CD14-positive monocyte (primary cell): ENCODE measurements at regions not wholly inside any gene's neighbourhood (a gene's known extent, or its start where the extent isn't known, plus 50 kb on each side); places are given as distances from the start of the nearest gene placed in this dataset.

ENCODE experiments used
- DNase-seq, 3 donors: peaks; one replicate each; pipeline ENCODE4 v3.0.0-alpha.2; 2011 to 2022
- H2AFZ ChIP-seq: 2 replicates; pipeline ENCODE4 v1.6.0; 2012; ENCODE audit warnings: mild to moderate bottlenecking, low read depth, low read length, inconsistent platforms; ENCODE audit not compliant: insufficient read depth, poor library complexity, severe bottlenecking
- H3K27ac ChIP-seq, 2 donors: 1 replicate in 1 of 2; 2 replicates in 1 of 2; pipeline ENCODE4 v1.5.1; 2012 to 2013; ENCODE audit warnings: low read length in 2 of 2, control low read depth in 1 of 2, inconsistent platforms in 1 of 2, low read depth in 1 of 2, mild to moderate bottlenecking in 1 of 2
- H3K27me3 ChIP-seq, 2 donors: one replicate each; pipeline versions ENCODE4 v1.6.0 to v1.6.1; 2011 to 2013; ENCODE audit warnings: low read length in 2 of 2; ENCODE audit not compliant: control insufficient read depth in 2 of 2, insufficient read depth in 2 of 2
- H3K36me3 ChIP-seq, 2 donors: replicated peaks in 1 of 2; 1 replicate in 1 of 2; 2 replicates in 1 of 2; pipeline versions ENCODE4 v1.5.1 to v1.6.1; 2012 to 2013; ENCODE audit warnings: low read length in 2 of 2, control low read depth in 1 of 2, inconsistent platforms in 1 of 2, mild to moderate bottlenecking in 1 of 2; ENCODE audit not compliant: insufficient read depth in 2 of 2, control insufficient read depth in 1 of 2
- H3K4me1 ChIP-seq, 2 donors: 1 replicate in 1 of 2; 2 replicates in 1 of 2; pipeline versions ENCODE4 v1.5.1 to v1.6.1; 2012 to 2013; ENCODE audit warnings: low read length in 2 of 2, control low read depth in 1 of 2, inconsistent platforms in 1 of 2, mild to moderate bottlenecking in 1 of 2, moderate library complexity in 1 of 2; ENCODE audit not compliant: insufficient read depth in 2 of 2, control insufficient read depth in 1 of 2
- H3K4me2 ChIP-seq: replicated peaks from 2 replicates; pipeline ENCODE3; 2012; ENCODE audit warnings: low read length, moderate library complexity, mild to moderate bottlenecking; ENCODE audit not compliant: poor library complexity, severe bottlenecking; ENCODE audit errors: extremely low read depth
- H3K4me3 ChIP-seq, 3 experiments: fragments of 200-600 bp in 1 of 3; sonication (generic) in 1 of 3; replicated peaks in 1 of 3; 1 replicate in 2 of 3; 2 replicates in 1 of 3; pipeline ENCODE4 v1.5.1; 2011 to 2013; ENCODE audit warnings: low read length in 3 of 3, mild to moderate bottlenecking in 3 of 3, control low read depth in 2 of 3, low read depth in 2 of 3, inconsistent platforms in 1 of 3, moderate library complexity in 1 of 3
- H3K79me2 ChIP-seq: 2 replicates; pipeline ENCODE4 v1.6.0; 2012; ENCODE audit warnings: mild to moderate bottlenecking, control low read depth, inconsistent platforms, low read length, moderate library complexity; ENCODE audit not compliant: insufficient read depth
- H3K9ac ChIP-seq: 2 replicates; pipeline ENCODE4 v1.6.0; 2017; ENCODE audit warnings: low read length, mild to moderate bottlenecking; ENCODE audit not compliant: insufficient read depth, poor library complexity, severe bottlenecking
- H3K9me3 ChIP-seq, 2 donors: replicated peaks in 1 of 2; 1 replicate in 1 of 2; 2 replicates in 1 of 2; pipeline versions ENCODE4 v1.5.1 to v1.6.1; 2012 to 2013; ENCODE audit warnings: low read length in 2 of 2, control low read depth in 1 of 2; ENCODE audit not compliant: control insufficient read depth in 1 of 2, insufficient read depth in 1 of 2
- H4K20me1 ChIP-seq: 2 replicates; pipeline ENCODE4 v1.6.0; 2012; ENCODE audit warnings: mild to moderate bottlenecking, low read length, control low read depth, moderate library complexity; ENCODE audit not compliant: insufficient read depth
- H3K27ac Mint-ChIP-seq, 7 donors: one replicate each; pipeline ENCODE4 v1.8.0; 2020; ENCODE audit warnings: mild to moderate bottlenecking in 7 of 7, mixed read lengths in 7 of 7, moderate library complexity in 6 of 7, inconsistent platforms in 2 of 7
- H3K27me3 Mint-ChIP-seq, 3 donors: one replicate each; pipeline ENCODE4 v1.8.0; 2021 to 2022; ENCODE audit warnings: low read depth in 3 of 3, mild to moderate bottlenecking in 3 of 3, mixed read lengths in 3 of 3, moderate library complexity in 3 of 3, inconsistent platforms in 1 of 3
- H3K36me3 Mint-ChIP-seq, 2 donors: one replicate each; pipeline ENCODE4 v1.8.0; 2020; ENCODE audit warnings: mixed read lengths in 2 of 2, inconsistent platforms in 1 of 2, mild to moderate bottlenecking in 1 of 2
- H3K4me1 Mint-ChIP-seq: one replicate; pipeline ENCODE4 v1.8.0; 2020; ENCODE audit warnings: mild to moderate bottlenecking, mixed read lengths
- H3K4me3 Mint-ChIP-seq, 2 donors: one replicate each; pipeline ENCODE4 v1.8.0; 2020; ENCODE audit warnings: mild to moderate bottlenecking in 2 of 2, mixed read lengths in 2 of 2, moderate library complexity in 1 of 2
- H3K9me3 Mint-ChIP-seq, 7 donors: one replicate each; pipeline ENCODE4 v1.8.0; 2020 to 2022; ENCODE audit warnings: mixed read lengths in 7 of 7, mild to moderate bottlenecking in 6 of 7, moderate library complexity in 6 of 7, inconsistent platforms in 2 of 7
- WGBS: methylation state at CpG from one replicate; pipeline ENCODE4 v1.1.5; 2013; ENCODE audit warnings: missing lambda C conversion rate; ENCODE audit not compliant: insufficient coverage; 5-methylcytosine and 5-hydroxymethylcytosine counted together
- intact Hi-C, 2 donors: fragments of 100-400 bp; cut with micrococcal nuclease; formaldehyde crosslinking; loops; one replicate each; pipeline versions ENCODE4 v1.15.0 to v1.15.1; 2023
- TF ChIP-seq, protein P1 (sequence below): fragments of 200-600 bp; IDR thresholded peaks from one replicate; pipeline ENCODE4 v1.8.0; 2022; ENCODE audit warnings: antibody characterized with exemption, mild to moderate bottlenecking

DNA sequence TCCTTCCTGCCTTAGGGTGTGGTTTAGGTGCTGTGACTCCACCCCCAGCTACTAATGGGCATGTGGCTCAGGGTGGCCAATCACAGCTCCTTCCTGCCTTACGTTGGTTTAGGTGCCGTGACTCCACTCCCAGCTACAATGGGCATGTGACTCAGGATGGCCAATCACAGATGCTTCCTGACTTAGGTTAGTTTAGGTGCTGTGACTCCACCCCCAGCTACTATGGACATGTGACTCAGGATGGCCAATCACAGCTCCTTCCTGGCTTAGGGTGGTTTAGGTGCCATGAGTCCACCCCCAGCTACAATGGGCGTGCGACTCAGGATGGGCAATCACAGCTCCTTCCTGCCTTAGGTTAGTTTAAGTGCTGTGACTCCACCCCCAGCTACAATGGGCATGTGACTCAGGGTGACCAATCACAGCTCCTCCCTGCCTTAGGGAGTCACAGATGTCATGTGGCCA is 163.9 kb downstream of the TBX5 start:
- DNase-seq: no peak
- Histone ChIP-seq H3K4me3 (no peak overlapping the region), H3K9ac (no peak overlapping the region), H2AFZ (no peak overlapping the region), H3K27ac (no peak overlapping the region), H3K27me3 (peaks cover 0 to 2% of the 10 kb centered on the region in 2 donors), H3K4me1 (no peaks in the 10 kb centered on the region), H3K9me3 (peaks cover 6 to 7% of the 10 kb centered on the region in 2 donors), H3K4me2 (no peak overlapping the region), H3K79me2 (no peaks in the 10 kb centered on the region), H3K36me3 (no peaks in the 10 kb centered on the region), H4K20me1 (no peaks in the 10 kb centered on the region)
- Mint-ChIP-seq H3K9me3 (peaks cover 2 to 10% (median 5%) of the 10 kb centered on the region in 7 donors), H3K36me3 (no peaks in the 10 kb centered on the region), H3K4me1 (no peaks in the 10 kb centered on the region), H3K27me3 (peaks cover 2 to 3% (median 2%) of the 10 kb centered on the region in 3 donors), H3K27ac (no peak overlapping the region), H3K4me3 (no peak overlapping the region)
- 90% methylated on average over 2 of the region's 4 CpGs for WGBS
- intact Hi-C loops: no loop called here
- TF ChIP-seq, protein P1, sequence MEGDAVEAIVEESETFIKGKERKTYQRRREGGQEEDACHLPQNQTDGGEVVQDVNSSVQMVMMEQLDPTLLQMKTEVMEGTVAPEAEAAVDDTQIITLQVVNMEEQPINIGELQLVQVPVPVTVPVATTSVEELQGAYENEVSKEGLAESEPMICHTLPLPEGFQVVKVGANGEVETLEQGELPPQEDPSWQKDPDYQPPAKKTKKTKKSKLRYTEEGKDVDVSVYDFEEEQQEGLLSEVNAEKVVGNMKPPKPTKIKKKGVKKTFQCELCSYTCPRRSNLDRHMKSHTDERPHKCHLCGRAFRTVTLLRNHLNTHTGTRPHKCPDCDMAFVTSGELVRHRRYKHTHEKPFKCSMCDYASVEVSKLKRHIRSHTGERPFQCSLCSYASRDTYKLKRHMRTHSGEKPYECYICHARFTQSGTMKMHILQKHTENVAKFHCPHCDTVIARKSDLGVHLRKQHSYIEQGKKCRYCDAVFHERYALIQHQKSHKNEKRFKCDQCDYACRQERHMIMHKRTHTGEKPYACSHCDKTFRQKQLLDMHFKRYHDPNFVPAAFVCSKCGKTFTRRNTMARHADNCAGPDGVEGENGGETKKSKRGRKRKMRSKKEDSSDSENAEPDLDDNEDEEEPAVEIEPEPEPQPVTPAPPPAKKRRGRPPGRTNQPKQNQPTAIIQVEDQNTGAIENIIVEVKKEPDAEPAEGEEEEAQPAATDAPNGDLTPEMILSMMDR: no peak

DNA sequence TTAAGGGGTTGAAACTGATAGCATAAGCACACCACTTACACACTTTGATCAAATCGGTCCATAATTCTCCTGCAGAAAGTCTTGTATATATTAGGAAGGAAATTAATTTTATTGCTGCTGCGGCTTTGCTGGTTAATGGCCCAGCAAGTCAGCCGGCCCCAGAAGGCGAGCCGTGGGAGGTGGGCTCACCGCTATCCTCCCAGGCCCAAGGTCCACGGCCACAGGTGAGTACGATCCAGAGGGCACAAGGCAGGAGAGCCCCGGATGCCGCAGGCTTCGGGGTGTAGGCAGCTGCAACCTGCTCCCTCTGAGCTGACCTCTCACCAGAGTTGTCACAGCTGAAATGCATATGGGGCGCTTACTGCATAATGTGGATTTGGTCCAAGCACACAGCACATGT is 165.7 kb downstream of the TBX5 start:
- no peak overlapping the region for H3K9ac ChIP-seq
- H4K20me1 ChIP-seq: no peaks in the 10 kb centered on the region
- peaks cover 0 to 10% (median 6%) of the 10 kb centered on the region in 7 donors for H3K9me3 Mint-ChIP-seq
- H3K4me1 Mint-ChIP-seq: no peaks in the 10 kb centered on the region
- no peak overlapping the region for H3K27ac Mint-ChIP-seq
- H2AFZ ChIP-seq: no peak overlapping the region
- no peaks in the 10 kb centered on the region for H3K36me3 Mint-ChIP-seq
- intact Hi-C loops: no loop called here
- 71% methylated on average over 10 of the region's 12 CpGs for whole genome bisulfite sequencing
- H3K27ac ChIP-seq: no peak overlapping the region
- no peaks in the 10 kb centered on the region for H3K4me1 ChIP-seq
- H3K36me3 ChIP-seq: no peaks in the 10 kb centered on the region
- no peaks in the 10 kb centered on the region for H3K79me2 ChIP-seq
- DNase-seq: no peak
- no peak overlapping the region for H3K4me3 ChIP-seq
- peaks cover 6 to 7% of the 10 kb centered on the region in 2 donors for H3K9me3 ChIP-seq
- peaks cover 0 to 2% of the 10 kb centered on the region in 2 donors for H3K27me3 ChIP-seq
- no peak overlapping the region for H3K4me3 Mint-ChIP-seq
- TF ChIP-seq, protein P1: no peak
- peaks cover 1 to 6% (median 2%) of the 10 kb centered on the region in 3 donors for H3K27me3 Mint-ChIP-seq
- no peak overlapping the region for H3K4me2 ChIP-seq
